HG03108 (cell line): ENCODE measurements at regions not wholly inside any gene's neighbourhood (a gene's known extent, or its start where the extent isn't known, plus 50 kb on each side); places are given as distances from the start of the nearest gene placed in this dataset.

Experiments
- ATAC-seq: cut with Tn5 transposase; IDR thresholded peaks from one replicate; pipeline ENCODE4 v1.9.1; 2021; ENCODE audit warnings: moderate library complexity; ENCODE audit not compliant: unreplicated experiment

GRCh38 chr10:110395350-110396283 lies 90.9 kb upstream of the SMNDC1 start:
- peak; percentile 89 for ATAC-seq

GRCh38 chr10:110396284-110396651 lies 91.5 kb upstream of the SMNDC1 start:
- no peak for ATAC-seq

GRCh38 chr10:110397856-110398255 lies 93.1 kb upstream of the SMNDC1 start:
- ATAC-seq: no peak

GRCh38 chr10:110398419-110399105 lies 93.8 kb upstream of the SMNDC1 start:
- no peak for ATAC-seq

- ATAC-seq: no peak
These were observed 94.6 kb upstream of the SMNDC1 start for GRCh38 chr10:110399106-110399964.

- ATAC-seq: no peak
These were observed 95.5 kb upstream of the SMNDC1 start for GRCh38 chr10:110399965-110400933.

GRCh38 chr10:110401401-110402076 lies 96.2 kb upstream of the DUSP5 start:
- no peak for ATAC-seq

GRCh38 chr10:110402077-110402416 lies 95.7 kb upstream of the DUSP5 start:
- ATAC-seq: no peak

GRCh38 chr10:110403593-110403992 lies 94.1 kb upstream of the DUSP5 start:
- no peak for ATAC-seq

GRCh38 chr10:110404413-110404812 lies 93.3 kb upstream of the DUSP5 start:
- no peak for ATAC-seq

GRCh38 chr10:110404825-110405224 lies 92.9 kb upstream of the DUSP5 start:
- ATAC-seq: no peak

- no peak for ATAC-seq
These were observed 92.3 kb upstream of the DUSP5 start for GRCh38 chr10:110405380-110405779.

GRCh38 chr10:110407301-110408170 lies 90.2 kb upstream of the DUSP5 start:
- ATAC-seq: no peak

GRCh38 chr10:110408203-110408871 lies 89.4 kb upstream of the DUSP5 start:
- no peak for ATAC-seq

- no peak for ATAC-seq
These were observed 88.8 kb upstream of the DUSP5 start for GRCh38 chr10:110408943-110409342.

GRCh38 chr10:110409488-110409887 lies 88.2 kb upstream of the DUSP5 start:
- no peak for ATAC-seq

GRCh38 chr10:110409926-110410325 lies 87.8 kb upstream of the DUSP5 start:
- peak; percentile 24 for ATAC-seq
